Body of pancreas (tissue), 4 donors: ENCODE measurements at regions not wholly inside any gene's neighbourhood (a gene's known extent, or its start where the extent isn't known, plus 50 kb on each side); places are given as distances from the start of the nearest gene placed in this dataset.

Source experiments
- ATAC-seq: fragments of 150-250 bp; one replicate; pipeline ENCODE4 v1.9.1; 2016
- DNase-seq, 4 donors: peaks; one replicate each; pipeline ENCODE4 v3.0.0-alpha.2; 2019
- H3K27ac ChIP-seq, 4 donors: fragments of 200-600 bp; sonication (generic); 1 replicate in 3 of 4; 2 replicates in 1 of 4; pipeline versions ENCODE4 v1.5.1 to v1.6.1; 2016 to 2019; ENCODE audit warnings: mild to moderate bottlenecking in 1 of 4, mixed read lengths in 1 of 4, moderate library complexity in 1 of 4
- H3K27me3 ChIP-seq, 2 donors: fragments of 200-600 bp; sonication (generic); one replicate each; pipeline ENCODE4 v1.6.0; 2016; ENCODE audit warnings: mild to moderate bottlenecking in 1 of 2
- H3K36me3 ChIP-seq, 2 donors: fragments of 200-600 bp; sonication (generic); replicated peaks in 1 of 2; 2 replicates each; pipeline ENCODE4 v1.5.1; 2016; ENCODE audit warnings: low read depth in 2 of 2; ENCODE audit not compliant: insufficient read depth in 1 of 2
- H3K4me1 ChIP-seq: fragments of 200-600 bp; sonication (generic); one replicate; pipeline ENCODE4 v1.6.0; 2016
- H3K4me3 ChIP-seq, 2 donors: fragments of 200-600 bp; sonication (generic); 1 replicate in 1 of 2; 2 replicates in 1 of 2; pipeline ENCODE4 v1.5.1; 2016 to 2019
- H3K9me3 ChIP-seq, 3 donors: fragments of 200-600 bp; sonication (generic); 1 replicate in 2 of 3; 2 replicates in 1 of 3; pipeline ENCODE4 v1.5.1; 2016
- POLR2A ChIP-seq, 3 donors: fragments of 450-650 bp; IDR thresholded peaks; one replicate each; pipeline ENCODE4 v1.6.1; 2016; ENCODE audit warnings: antibody characterized with exemption in 3 of 3, mild to moderate bottlenecking in 2 of 3
- WGBS, 2 donors: methylation state at CpG; one replicate each; pipeline ENCODE4 v1.1.5; 2017; 5-methylcytosine and 5-hydroxymethylcytosine counted together
- intact Hi-C: fragments of 100-400 bp; cut with DNase I; formaldehyde crosslinking; loops from one replicate; pipeline ENCODE4 v1.15.1; 2023
- TF ChIP-seq, protein P1 (sequence below), 7 experiments: fragments of 450-650 bp in 4 of 7; fragments of 200-600 bp in 3 of 7; sonication (generic) in 3 of 7; IDR thresholded peaks; one replicate each; pipeline ENCODE4 v1.5.1; 2016 to 2019; ENCODE audit warnings: antibody characterized with exemption in 7 of 7

DNA sequence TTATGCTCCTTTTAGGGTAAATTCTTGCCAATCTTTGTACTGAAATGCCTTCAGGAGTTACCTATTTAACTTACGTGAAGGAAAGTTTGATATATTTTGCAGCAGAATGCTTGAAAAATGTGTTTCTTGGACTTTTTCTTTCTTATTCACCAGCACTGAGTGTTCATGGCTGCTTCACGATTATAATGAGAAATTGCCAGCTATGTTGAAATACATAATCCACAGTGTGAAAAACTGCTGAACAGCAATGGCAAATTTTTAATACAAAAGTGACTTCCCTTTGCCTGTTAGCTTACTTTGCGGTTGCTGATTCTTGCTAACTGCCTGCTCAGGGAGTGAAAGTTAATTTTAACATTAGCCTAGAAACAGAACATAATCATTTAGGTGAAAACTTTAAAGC is 153.8 kb upstream of the SLC4A4 start:
- TF ChIP-seq, protein P1, sequence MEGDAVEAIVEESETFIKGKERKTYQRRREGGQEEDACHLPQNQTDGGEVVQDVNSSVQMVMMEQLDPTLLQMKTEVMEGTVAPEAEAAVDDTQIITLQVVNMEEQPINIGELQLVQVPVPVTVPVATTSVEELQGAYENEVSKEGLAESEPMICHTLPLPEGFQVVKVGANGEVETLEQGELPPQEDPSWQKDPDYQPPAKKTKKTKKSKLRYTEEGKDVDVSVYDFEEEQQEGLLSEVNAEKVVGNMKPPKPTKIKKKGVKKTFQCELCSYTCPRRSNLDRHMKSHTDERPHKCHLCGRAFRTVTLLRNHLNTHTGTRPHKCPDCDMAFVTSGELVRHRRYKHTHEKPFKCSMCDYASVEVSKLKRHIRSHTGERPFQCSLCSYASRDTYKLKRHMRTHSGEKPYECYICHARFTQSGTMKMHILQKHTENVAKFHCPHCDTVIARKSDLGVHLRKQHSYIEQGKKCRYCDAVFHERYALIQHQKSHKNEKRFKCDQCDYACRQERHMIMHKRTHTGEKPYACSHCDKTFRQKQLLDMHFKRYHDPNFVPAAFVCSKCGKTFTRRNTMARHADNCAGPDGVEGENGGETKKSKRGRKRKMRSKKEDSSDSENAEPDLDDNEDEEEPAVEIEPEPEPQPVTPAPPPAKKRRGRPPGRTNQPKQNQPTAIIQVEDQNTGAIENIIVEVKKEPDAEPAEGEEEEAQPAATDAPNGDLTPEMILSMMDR (IDR thresholded peaks at IDR 0.05): no peak
- no peak for TF ChIP-seq POLR2A (IDR thresholded peaks at IDR 0.05)
- H3K27ac ChIP-seq: peak overlapping the region in 3 of 4 donors; percentile 81 to 86 (median 81)
- no peak for ATAC-seq
- no peak for DNase-seq
- no peaks in the 10 kb centered on the region for H3K36me3 ChIP-seq
- no peaks in the 10 kb centered on the region for H3K9me3 ChIP-seq
- intact Hi-C loops: no loop called here
- H3K4me1 ChIP-seq: peaks cover 19% of the 10 kb centered on the region
- no peaks in the 10 kb centered on the region for H3K27me3 ChIP-seq
- 31 to 43% methylated on average over 3 of the region's 3 CpGs for WGBS, 2 donors
- H3K4me3 ChIP-seq: no peak overlapping the region

GRCh38 chr4:71186257-71186565 is 152.6 kb upstream of the SLC4A4 start:
- H3K36me3 ChIP-seq: no peaks in the 10 kb centered on the region
- peak overlapping the region; percentile 56 to 86 (median 81) for H3K27ac ChIP-seq
- ATAC-seq (no peak), DNase-seq (peak in 2 of 4 donors; percentile 70 to 83)
- 1 to 2% methylated on average over 4 to 11 of the region's 11 CpGs for whole genome bisulfite sequencing, 2 donors
- TF ChIP-seq POLR2A (IDR thresholded peaks at IDR 0.05): no peak
- TF ChIP-seq, protein P1 (IDR thresholded peaks at IDR 0.05): no peak
- H3K27me3 ChIP-seq: no peaks in the 10 kb centered on the region
- no peaks in the 10 kb centered on the region for H3K9me3 ChIP-seq
- intact Hi-C loops: no loop called here
- peaks cover 19% of the 10 kb centered on the region for H3K4me1 ChIP-seq
- no peak overlapping the region for H3K4me3 ChIP-seq

DNA sequence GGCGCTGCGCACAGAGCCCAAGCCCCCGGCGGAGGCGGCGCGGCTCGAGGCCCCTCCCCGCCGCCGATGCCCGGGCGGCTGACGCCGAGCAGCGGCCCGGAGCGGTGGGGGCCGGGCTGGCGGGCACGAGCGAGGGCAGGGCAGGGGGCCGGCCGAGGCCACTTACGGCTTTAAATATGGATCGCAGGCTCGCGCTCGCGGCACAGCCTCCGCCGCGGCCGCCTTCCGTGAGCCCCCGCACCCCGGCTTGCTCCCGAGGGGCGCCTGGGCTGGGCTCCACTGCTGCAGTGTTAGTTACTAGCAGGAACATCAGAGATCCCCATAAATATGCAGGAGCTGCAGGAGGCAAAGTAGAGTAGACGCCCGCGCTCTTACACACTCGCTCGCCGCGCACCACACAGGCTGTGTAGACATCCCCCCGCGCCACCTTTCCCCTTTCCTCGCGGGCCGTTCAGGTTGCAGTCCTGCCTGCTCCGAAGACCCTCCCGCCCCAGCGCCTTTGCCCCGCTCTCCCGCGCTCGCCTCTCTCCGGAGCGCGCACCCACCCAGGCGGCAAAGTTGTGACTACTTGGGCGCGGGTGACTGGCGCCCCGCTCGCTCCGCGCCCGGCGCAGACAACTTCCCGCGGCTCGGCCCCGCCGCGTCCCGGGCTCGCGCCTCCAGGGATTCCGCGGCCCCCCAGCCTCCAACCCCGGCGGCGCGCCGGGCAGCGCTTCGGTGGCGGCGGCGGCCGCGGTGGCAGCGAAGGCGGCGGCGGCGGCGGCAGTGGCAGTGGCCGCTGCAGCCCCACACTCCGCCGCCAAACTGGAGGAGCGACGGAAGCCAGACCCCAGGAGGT is 152.0 kb upstream of the SLC4A4 start:
- DNase-seq (peak in 3 of 4 donors; percentile 44 to 79 (median 69)), ATAC-seq (peak; percentile 86)
- Histone ChIP-seq H3K27ac (peak overlapping the region; percentile 70 to 86 (median 81)), H3K4me3 (peak overlapping the region; percentile 43 to 57), H3K4me1 (peaks cover 19% of the 10 kb centered on the region), H3K27me3 (no peaks in the 10 kb centered on the region), H3K36me3 (no peaks in the 10 kb centered on the region), H3K9me3 (no peaks in the 10 kb centered on the region)
- WGBS, 2 donors: 1 to 2% methylated on average over 23 to 103 of the region's 105 CpGs
- peak; percentile 85 to 91 (median 86) for TF ChIP-seq POLR2A (IDR thresholded peaks at IDR 0.05)
- TF ChIP-seq, protein P1 (IDR thresholded peaks at IDR 0.05): peak in 1 of 7 experiments; percentile 1
- intact Hi-C loops: no loop called here

- ATAC-seq: peak; percentile 15
- 0 to 1% methylated on average over 17 to 45 of the region's 45 CpGs for WGBS, 2 donors
- Histone ChIP-seq H3K27me3 (no peaks in the 10 kb centered on the region), H3K27ac (peak overlapping the region; percentile 70 to 86 (median 81)), H3K4me3 (peak overlapping the region; percentile 43 to 57), H3K4me1 (peaks cover 15% of the 10 kb centered on the region), H3K9me3 (no peaks in the 10 kb centered on the region), H3K36me3 (no peaks in the 10 kb centered on the region)
- intact Hi-C loops: no loop called here
- TF ChIP-seq, protein P1 (IDR thresholded peaks at IDR 0.05): peak in 1 of 7 experiments; percentile 9
- peak in 2 of 3 donors; percentile 55 for TF ChIP-seq POLR2A (IDR thresholded peaks at IDR 0.05)
- peak; percentile 28 to 63 (median 60) for DNase-seq
Measured at GRCh38 chr4:71187404-71188155, 151.2 kb upstream of the SLC4A4 start.
